HL-60 (cell line): ENCODE measurements at regions not wholly inside any gene's neighbourhood (a gene's known extent, or its start where the extent isn't known, plus 50 kb on each side); places are given as distances from the start of the nearest gene placed in this dataset.

Source experiments
- DNase-seq, 2 experiments: peaks; one replicate each; pipeline ENCODE4 v3.0.0-alpha.2; 2010 to 2020; ENCODE audit warnings: low read depth in 1 of 2, low spot score in 1 of 2
- H3K27ac ChIP-seq: fragments of 250-450 bp; sonication (Bioruptor Pico); replicated peaks from 2 replicates; pipeline ENCODE4 v1.5.1; 2020; ENCODE audit warnings: mild to moderate bottlenecking, moderate library complexity
- H3K27me3 ChIP-seq: fragments of 250-450 bp; sonication (Bioruptor Pico); 2 replicates; pipeline ENCODE4 v1.5.1; 2021; ENCODE audit warnings: mild to moderate bottlenecking, moderate library complexity; ENCODE audit not compliant: insufficient read depth, poor library complexity, severe bottlenecking
- H3K4me3 ChIP-seq: replicated peaks from 2 replicates; pipeline ENCODE4 v1.5.1; 2011; ENCODE audit warnings: mild to moderate bottlenecking, control low read depth, low read length; ENCODE audit not compliant: insufficient read depth
- GABPA ChIP-seq: IDR thresholded peaks from 2 replicates; pipeline ENCODE4 v1.6.1; 2012; ENCODE audit warnings: low read depth
- POLR2AphosphoS5 ChIP-seq: IDR thresholded peaks from 2 replicates; pipeline ENCODE4 v1.6.1; 2012; ENCODE audit warnings: low read depth
- SPI1 ChIP-seq: IDR thresholded peaks from 2 replicates; pipeline ENCODE4 v1.6.1; 2012; ENCODE audit warnings: low read depth, mild to moderate bottlenecking, borderline replicate concordance
- TF ChIP-seq, protein P1 (sequence below): IDR thresholded peaks from 2 replicates; pipeline ENCODE4 v1.6.1; 2012; ENCODE audit warnings: low read depth; ENCODE audit not compliant: insufficient replicate concordance
- TF ChIP-seq, protein P2 (sequence below): IDR thresholded peaks from one replicate; pipeline ENCODE4 v1.5.1; 2011; ENCODE audit warnings: low read length, control low read depth, inconsistent platforms; ENCODE audit not compliant: insufficient read depth

GRCh38 chr9:19920401-19920800 is 131.6 kb upstream of the SLC24A2 start:
- Histone ChIP-seq H3K4me3 (no peak overlapping the region), H3K27ac (no peak overlapping the region), H3K27me3 (no peaks in the 10 kb centered on the region)
- no peak for DNase-seq
- no peak for TF ChIP-seq GABPA
- TF ChIP-seq, protein P1, sequence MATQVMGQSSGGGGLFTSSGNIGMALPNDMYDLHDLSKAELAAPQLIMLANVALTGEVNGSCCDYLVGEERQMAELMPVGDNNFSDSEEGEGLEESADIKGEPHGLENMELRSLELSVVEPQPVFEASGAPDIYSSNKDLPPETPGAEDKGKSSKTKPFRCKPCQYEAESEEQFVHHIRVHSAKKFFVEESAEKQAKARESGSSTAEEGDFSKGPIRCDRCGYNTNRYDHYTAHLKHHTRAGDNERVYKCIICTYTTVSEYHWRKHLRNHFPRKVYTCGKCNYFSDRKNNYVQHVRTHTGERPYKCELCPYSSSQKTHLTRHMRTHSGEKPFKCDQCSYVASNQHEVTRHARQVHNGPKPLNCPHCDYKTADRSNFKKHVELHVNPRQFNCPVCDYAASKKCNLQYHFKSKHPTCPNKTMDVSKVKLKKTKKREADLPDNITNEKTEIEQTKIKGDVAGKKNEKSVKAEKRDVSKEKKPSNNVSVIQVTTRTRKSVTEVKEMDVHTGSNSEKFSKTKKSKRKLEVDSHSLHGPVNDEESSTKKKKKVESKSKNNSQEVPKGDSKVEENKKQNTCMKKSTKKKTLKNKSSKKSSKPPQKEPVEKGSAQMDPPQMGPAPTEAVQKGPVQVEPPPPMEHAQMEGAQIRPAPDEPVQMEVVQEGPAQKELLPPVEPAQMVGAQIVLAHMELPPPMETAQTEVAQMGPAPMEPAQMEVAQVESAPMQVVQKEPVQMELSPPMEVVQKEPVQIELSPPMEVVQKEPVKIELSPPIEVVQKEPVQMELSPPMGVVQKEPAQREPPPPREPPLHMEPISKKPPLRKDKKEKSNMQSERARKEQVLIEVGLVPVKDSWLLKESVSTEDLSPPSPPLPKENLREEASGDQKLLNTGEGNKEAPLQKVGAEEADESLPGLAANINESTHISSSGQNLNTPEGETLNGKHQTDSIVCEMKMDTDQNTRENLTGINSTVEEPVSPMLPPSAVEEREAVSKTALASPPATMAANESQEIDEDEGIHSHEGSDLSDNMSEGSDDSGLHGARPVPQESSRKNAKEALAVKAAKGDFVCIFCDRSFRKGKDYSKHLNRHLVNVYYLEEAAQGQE, result no peak
- TF ChIP-seq, protein P2, sequence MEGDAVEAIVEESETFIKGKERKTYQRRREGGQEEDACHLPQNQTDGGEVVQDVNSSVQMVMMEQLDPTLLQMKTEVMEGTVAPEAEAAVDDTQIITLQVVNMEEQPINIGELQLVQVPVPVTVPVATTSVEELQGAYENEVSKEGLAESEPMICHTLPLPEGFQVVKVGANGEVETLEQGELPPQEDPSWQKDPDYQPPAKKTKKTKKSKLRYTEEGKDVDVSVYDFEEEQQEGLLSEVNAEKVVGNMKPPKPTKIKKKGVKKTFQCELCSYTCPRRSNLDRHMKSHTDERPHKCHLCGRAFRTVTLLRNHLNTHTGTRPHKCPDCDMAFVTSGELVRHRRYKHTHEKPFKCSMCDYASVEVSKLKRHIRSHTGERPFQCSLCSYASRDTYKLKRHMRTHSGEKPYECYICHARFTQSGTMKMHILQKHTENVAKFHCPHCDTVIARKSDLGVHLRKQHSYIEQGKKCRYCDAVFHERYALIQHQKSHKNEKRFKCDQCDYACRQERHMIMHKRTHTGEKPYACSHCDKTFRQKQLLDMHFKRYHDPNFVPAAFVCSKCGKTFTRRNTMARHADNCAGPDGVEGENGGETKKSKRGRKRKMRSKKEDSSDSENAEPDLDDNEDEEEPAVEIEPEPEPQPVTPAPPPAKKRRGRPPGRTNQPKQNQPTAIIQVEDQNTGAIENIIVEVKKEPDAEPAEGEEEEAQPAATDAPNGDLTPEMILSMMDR, result no peak
- no peak for TF ChIP-seq POLR2AphosphoS5
- TF ChIP-seq SPI1, result no peak

GRCh38 chr9:19918630-19919029 is 129.8 kb upstream of the SLC24A2 start:
- Histone ChIP-seq H3K4me3 (no peak overlapping the region), H3K27ac (no peak overlapping the region), H3K27me3 (no peaks in the 10 kb centered on the region)
- no peak for DNase-seq
- TF ChIP-seq, protein P2, result no peak
- TF ChIP-seq GABPA (no peak), SPI1 (no peak), POLR2AphosphoS5 (no peak)

DNA sequence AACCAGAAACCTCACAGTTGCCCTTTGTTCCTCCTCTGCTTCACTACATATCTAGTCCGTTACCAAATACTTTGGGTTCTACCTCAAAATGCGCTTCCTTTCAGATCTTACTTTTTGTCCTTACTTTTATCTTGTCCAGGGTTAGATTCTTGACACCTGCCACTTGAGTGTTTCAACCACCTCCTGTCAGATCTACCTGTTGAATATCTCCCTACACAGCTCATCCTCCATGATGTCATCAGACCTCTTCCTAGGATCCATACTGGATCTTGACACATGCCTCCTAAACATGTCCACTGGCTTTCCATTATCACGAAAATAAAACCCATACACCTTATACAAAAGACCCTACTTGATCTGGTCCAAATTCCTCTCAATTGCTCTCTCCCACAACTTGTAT is 125.2 kb upstream of the SLC24A2 start:
- no peak overlapping the region for H3K4me3 ChIP-seq
- H3K27me3 ChIP-seq, result no peaks in the 10 kb centered on the region
- TF ChIP-seq SPI1, result no peak
- TF ChIP-seq, protein P2, result no peak
- TF ChIP-seq POLR2AphosphoS5, result no peak
- TF ChIP-seq, protein P1, result no peak
- TF ChIP-seq GABPA, result no peak
- no peak for DNase-seq
- no peak overlapping the region for H3K27ac ChIP-seq

DNA sequence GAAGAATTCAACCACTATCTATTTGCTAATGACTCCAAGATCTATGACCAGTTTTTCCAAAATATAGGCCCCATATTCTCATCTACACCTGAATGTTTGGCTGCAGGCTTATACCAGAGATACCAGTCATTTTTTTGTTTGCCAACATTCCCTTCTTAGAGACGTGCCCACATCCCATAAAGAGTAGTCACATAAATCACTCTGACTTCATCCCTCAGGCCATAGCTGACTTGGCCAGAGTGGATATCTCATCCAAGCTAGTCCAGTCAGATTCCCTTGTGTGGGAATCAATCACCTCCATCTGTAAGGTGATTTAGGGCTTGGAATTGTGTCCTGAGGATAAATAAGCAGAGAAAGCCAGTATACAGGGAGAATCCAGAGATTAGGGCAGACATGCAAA is 124.3 kb upstream of the SLC24A2 start:
- Histone ChIP-seq H3K27me3 (no peaks in the 10 kb centered on the region), H3K27ac (no peak overlapping the region), H3K4me3 (no peak overlapping the region)
- DNase-seq, result no peak
- TF ChIP-seq GABPA (no peak), POLR2AphosphoS5 (no peak), SPI1 (no peak)
- TF ChIP-seq, protein P1, result no peak
- TF ChIP-seq, protein P2, result no peak
